NCI-H69 (cell line): ENCODE measurements at regions not wholly inside any gene's neighbourhood (a gene's known extent, or its start where the extent isn't known, plus 50 kb on each side); places are given as distances from the start of the nearest gene placed in this dataset.
"Not testable (repeated sequence)": the region's sequence is repeated elsewhere in the genome, so short reads cannot be mapped to it uniquely, and the experiment has no call there.

Experiments used
- DNase-seq: peaks from one replicate; lab custom pipeline; 2025; lab: John Stamatoyannopoulos, UW

- no peak for DNase-seq
Observed at GRCh38 chr4:174183259-174183658, 100.2 kb downstream of the FBXO8 start.

- no peak for DNase-seq
Observed at GRCh38 chr4:174181827-174182226, 101.6 kb downstream of the FBXO8 start.

- no peak for DNase-seq
Observed at GRCh38 chr4:174177536-174177935, 105.9 kb downstream of the FBXO8 start.

GRCh38 chr4:174175836-174176235 lies 107.6 kb downstream of the FBXO8 start:
- not testable (repeated sequence) for DNase-seq

GRCh38 chr4:174173360-174173759 lies 110.1 kb downstream of the FBXO8 start:
- DNase-seq = no peak

GRCh38 chr4:174172274-174172673 lies 111.2 kb downstream of the FBXO8 start:
- DNase-seq = no peak

GRCh38 chr4:174170906-174171305 lies 112.6 kb downstream of the FBXO8 start:
- no peak for DNase-seq

- DNase-seq = no peak
Observed at GRCh38 chr4:174170091-174170490, 113.4 kb downstream of the FBXO8 start.

- no peak for DNase-seq
Observed at GRCh38 chr4:174157106-174157607, 126.3 kb downstream of the FBXO8 start.

- DNase-seq = peak; percentile 75
Observed at GRCh38 chr4:174156239-174156826, 127.1 kb downstream of the FBXO8 start.

GRCh38 chr4:174154215-174154854 lies 129.1 kb downstream of the FBXO8 start:
- DNase-seq = peak; percentile 56

- peak; percentile 72 for DNase-seq
Observed at GRCh38 chr4:174152717-174153466, 130.6 kb downstream of the FBXO8 start.

- DNase-seq = no peak
Observed at GRCh38 chr4:174147863-174148262, 135.6 kb downstream of the FBXO8 start.

GRCh38 chr4:174144106-174144505 lies 139.4 kb downstream of the FBXO8 start:
- DNase-seq = no peak

GRCh38 chr4:174141876-174142275 lies 141.6 kb downstream of the FBXO8 start:
- DNase-seq = peak; percentile 27

GRCh38 chr4:174138616-174139015 lies 144.9 kb downstream of the FBXO8 start:
- no peak for DNase-seq

GRCh38 chr4:174137698-174138097 lies 145.8 kb downstream of the FBXO8 start:
- DNase-seq = peak; percentile 59

GRCh38 chr4:174135936-174136406 lies 147.5 kb downstream of the FBXO8 start:
- DNase-seq = peak; percentile 75

GRCh38 chr4:174135530-174135929 lies 147.9 kb downstream of the FBXO8 start:
- DNase-seq = peak; percentile 46

GRCh38 chr4:174134361-174134760 lies 149.1 kb downstream of the FBXO8 start:
- DNase-seq = peak; percentile 48

- DNase-seq = peak; percentile 44
Observed at GRCh38 chr4:174133551-174133950, 149.9 kb downstream of the FBXO8 start.

GRCh38 chr4:174131901-174132300 lies 151.6 kb downstream of the FBXO8 start:
- DNase-seq = no peak

- DNase-seq = no peak
Observed at GRCh38 chr4:174122705-174123104, 160.8 kb downstream of the FBXO8 start.
